Trophoblast cell (in vitro differentiated cells and primary cell): ENCODE measurements at regions not wholly inside any gene's neighbourhood (a gene's known extent, or its start where the extent isn't known, plus 50 kb on each side); places are given as distances from the start of the nearest gene placed in this dataset.

ENCODE experiments used
- DNase-seq, 2 donors: peaks; one replicate each; pipeline ENCODE4 v3.0.0-alpha.2; 2016
- H2AFZ ChIP-seq: 2 replicates; pipeline ENCODE4 v1.6.1; 2013; ENCODE audit warnings: low read length, moderate library complexity, mild to moderate bottlenecking; ENCODE audit not compliant: insufficient read depth, poor library complexity
- H2AK5ac ChIP-seq: 2 replicates; pipeline ENCODE4 v1.6.1; 2013; ENCODE audit warnings: mild to moderate bottlenecking, low read length
- H2BK120ac ChIP-seq: 2 replicates; pipeline ENCODE4 v1.6.1; 2013; ENCODE audit warnings: low read length, mild to moderate bottlenecking, moderate library complexity; ENCODE audit not compliant: insufficient read depth, poor library complexity
- H2BK12ac ChIP-seq: 2 replicates; pipeline ENCODE4 v1.6.1; 2013; ENCODE audit warnings: mild to moderate bottlenecking, low read length, moderate library complexity
- H2BK5ac ChIP-seq: 2 replicates; pipeline ENCODE4 v1.6.1; 2013; ENCODE audit warnings: low read length, low read depth, moderate library complexity, mild to moderate bottlenecking; ENCODE audit not compliant: poor library complexity
- H3K14ac ChIP-seq: 2 replicates; pipeline ENCODE4 v1.6.1; 2013; ENCODE audit warnings: mild to moderate bottlenecking, low read length
- H3K18ac ChIP-seq: 2 replicates; pipeline ENCODE4 v1.6.1; 2013; ENCODE audit warnings: mild to moderate bottlenecking, low read length
- H3K23ac ChIP-seq: 2 replicates; pipeline ENCODE4 v1.6.1; 2013; ENCODE audit warnings: low read length
- H3K27ac ChIP-seq: 2 replicates; pipeline ENCODE4 v1.5.1; 2013; ENCODE audit warnings: low read depth, mild to moderate bottlenecking, inconsistent platforms, low read length, moderate library complexity
- H3K27me3 ChIP-seq: 2 replicates; pipeline ENCODE4 v1.6.1; 2013; ENCODE audit warnings: inconsistent platforms, mild to moderate bottlenecking, low read length, moderate library complexity; ENCODE audit not compliant: insufficient read depth
- H3K36me3 ChIP-seq, 2 experiments: 1 replicate in 1 of 2; 2 replicates in 1 of 2; pipeline ENCODE4 v1.6.1; 2013; ENCODE audit warnings: low read length in 2 of 2, mild to moderate bottlenecking in 2 of 2, moderate library complexity in 1 of 2; ENCODE audit not compliant: insufficient read depth in 2 of 2, control insufficient read depth in 1 of 2
- H3K4ac ChIP-seq: 2 replicates; pipeline ENCODE4 v1.6.1; 2013; ENCODE audit warnings: low read depth, mild to moderate bottlenecking, low read length, moderate library complexity
- H3K4me1 ChIP-seq, 2 experiments: 1 replicate in 1 of 2; 2 replicates in 1 of 2; pipeline ENCODE4 v1.6.1; 2013; ENCODE audit warnings: low read length in 2 of 2, mild to moderate bottlenecking in 2 of 2, moderate library complexity in 1 of 2; ENCODE audit not compliant: insufficient read depth in 2 of 2, control insufficient read depth in 1 of 2
- H3K4me2 ChIP-seq: 2 replicates; pipeline ENCODE4 v1.6.1; 2013; ENCODE audit warnings: inconsistent platforms, mild to moderate bottlenecking, low read length, moderate library complexity
- H3K4me3 ChIP-seq: 2 replicates; pipeline ENCODE4 v1.5.1; 2013; ENCODE audit warnings: mild to moderate bottlenecking, low read depth, low read length, inconsistent platforms
- H3K79me1 ChIP-seq: one replicate; pipeline ENCODE4 v1.6.1; 2013; ENCODE audit warnings: low read length
- H3K79me2 ChIP-seq: 2 replicates; pipeline ENCODE4 v1.6.1; 2013; ENCODE audit warnings: low read length, mild to moderate bottlenecking; ENCODE audit not compliant: control insufficient read depth, insufficient read depth, poor library complexity
- H3K9ac ChIP-seq: 2 replicates; pipeline ENCODE4 v1.6.1; 2013; ENCODE audit warnings: mild to moderate bottlenecking, low read length
- H3K9me3 ChIP-seq: 2 replicates; pipeline ENCODE4 v1.6.1; 2013; ENCODE audit warnings: low read depth, mild to moderate bottlenecking, control low read depth, inconsistent platforms, low read length; ENCODE audit not compliant: insufficient read depth
- H4K12ac ChIP-seq: 2 replicates; pipeline ENCODE4 v1.6.1; 2013; ENCODE audit warnings: low read depth, mild to moderate bottlenecking, low read length, moderate library complexity
- H4K8ac ChIP-seq: 2 replicates; pipeline ENCODE4 v1.6.1; 2013; ENCODE audit warnings: low read depth, mild to moderate bottlenecking, low read length, moderate library complexity
- H4K91ac ChIP-seq: one replicate; pipeline ENCODE4 v1.6.1; 2013; ENCODE audit warnings: low read depth, mild to moderate bottlenecking, low read length, moderate library complexity
- WGBS: extraction: QIAGEN DNeasy Blood & Tissue Kit; methylation state at CpG from one replicate; pipeline ENCODE4 v1.1.7; 2013; ENCODE audit warnings: missing lambda C conversion rate; ENCODE audit not compliant: insufficient read length, insufficient coverage; ENCODE audit errors: extremely low coverage; 5-methylcytosine and 5-hydroxymethylcytosine counted together

DNA sequence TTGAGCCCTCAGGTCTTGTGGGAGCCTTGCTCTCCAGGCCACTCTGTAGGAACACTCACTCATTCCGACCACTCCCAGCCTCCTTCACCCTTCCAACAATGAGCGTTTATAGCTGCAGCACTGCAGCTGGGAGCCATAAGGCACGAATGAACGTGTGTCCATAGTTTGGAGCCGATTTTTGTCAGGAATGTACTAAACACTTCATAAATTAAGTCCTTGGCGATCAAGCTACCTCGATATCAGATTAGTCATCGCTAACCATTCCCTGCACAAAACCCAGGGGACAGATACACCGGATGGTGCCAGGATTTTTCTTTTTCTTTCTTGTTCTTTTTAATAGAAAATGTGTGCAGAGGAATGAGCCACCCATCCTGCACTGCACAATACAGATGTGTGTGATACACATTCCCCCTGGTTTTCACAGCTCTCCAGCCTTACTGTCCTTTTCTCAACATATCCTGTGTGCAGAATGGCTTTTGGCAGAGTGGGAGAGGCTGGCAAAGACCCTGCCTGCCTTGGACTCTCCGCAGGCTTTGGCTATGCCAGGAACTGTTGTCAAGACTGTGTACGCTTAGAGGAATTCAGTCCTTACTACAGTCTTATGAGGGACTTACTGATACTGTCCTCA, 68.4 kb upstream of the ELAC2 start:
- Histone ChIP-seq H2AK5ac (no peak overlapping the region), H2AFZ (no peak overlapping the region), H4K91ac (no peak overlapping the region), H2BK12ac (no peak overlapping the region), H3K27me3 (no peaks in the 10 kb centered on the region), H3K14ac (no peak overlapping the region), H2BK5ac (no peak overlapping the region), H3K27ac (no peak overlapping the region), H3K79me2 (no peaks in the 10 kb centered on the region), H3K36me3 (no peaks in the 10 kb centered on the region), H3K9ac (no peak overlapping the region), H3K4ac (no peak overlapping the region), H3K18ac (no peak overlapping the region), H3K79me1 (no peaks in the 10 kb centered on the region), H2BK120ac (no peak overlapping the region), H3K4me2 (no peak overlapping the region), H3K4me3 (no peak overlapping the region), H3K23ac (no peak overlapping the region), H3K4me1 (no peaks in the 10 kb centered on the region), H4K12ac (no peak overlapping the region), H4K8ac (no peak overlapping the region), H3K9me3 (no peaks in the 10 kb centered on the region)
- DNase-seq = no peak
- WGBS = no CpG with 5 or more reads among the region's 11 CpGs

DNA sequence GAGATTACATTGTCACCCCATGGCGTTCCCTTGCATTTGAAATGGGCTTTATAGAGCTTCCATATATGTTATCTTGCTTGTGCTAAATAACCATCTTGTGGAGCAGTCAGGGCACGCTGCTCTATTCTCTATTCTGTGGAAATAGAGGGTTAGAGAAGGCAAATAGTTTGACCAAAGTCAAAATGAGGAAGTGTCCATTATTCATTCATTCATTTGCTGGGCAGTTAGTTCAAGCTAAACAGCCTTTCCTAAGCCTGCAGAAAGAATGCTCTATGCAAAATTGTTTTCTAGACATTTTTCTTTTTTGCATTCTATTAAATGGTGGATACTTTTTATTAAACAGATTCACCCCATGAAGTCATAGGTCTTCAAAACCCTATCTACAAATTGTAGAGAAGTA, 67.8 kb upstream of the ELAC2 start:
- Histone ChIP-seq H3K4me1 (no peaks in the 10 kb centered on the region), H3K14ac (no peak overlapping the region), H3K9me3 (no peaks in the 10 kb centered on the region), H3K27ac (no peak overlapping the region), H3K18ac (no peak overlapping the region), H2AK5ac (no peak overlapping the region), H4K12ac (no peak overlapping the region), H2BK120ac (no peak overlapping the region), H3K4me3 (no peak overlapping the region), H3K27me3 (no peaks in the 10 kb centered on the region), H4K8ac (no peak overlapping the region), H3K36me3 (no peaks in the 10 kb centered on the region), H3K79me2 (no peaks in the 10 kb centered on the region), H4K91ac (no peak overlapping the region), H3K4ac (no peak overlapping the region), H3K79me1 (no peaks in the 10 kb centered on the region), H3K4me2 (no peak overlapping the region), H2AFZ (no peak overlapping the region), H3K9ac (no peak overlapping the region), H2BK5ac (no peak overlapping the region), H2BK12ac (no peak overlapping the region), H3K23ac (no peak overlapping the region)
- no peak for DNase-seq
- no CpG with 5 or more reads among the region's 2 CpGs for WGBS

DNA sequence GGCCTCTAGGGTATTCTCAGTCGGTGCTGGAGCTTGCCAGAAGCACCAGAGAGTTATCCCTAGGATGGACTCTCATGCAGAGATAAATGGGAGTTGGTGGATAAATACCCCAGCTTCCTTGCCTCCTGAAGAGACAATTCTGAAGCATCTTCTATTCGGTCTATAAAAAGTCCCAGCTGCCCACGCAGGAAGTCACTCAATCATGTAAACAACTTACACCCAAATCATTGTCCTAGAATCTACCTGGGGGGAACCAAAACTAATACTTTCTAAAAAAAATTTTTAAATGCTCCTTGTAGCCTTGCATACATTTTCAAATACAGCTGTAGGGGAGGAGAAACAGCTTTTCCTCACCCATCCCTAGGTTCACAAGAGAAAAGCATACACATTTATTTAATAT, 66.6 kb upstream of the ELAC2 start:
- H2BK12ac ChIP-seq = no peak overlapping the region
- H3K36me3 ChIP-seq = no peaks in the 10 kb centered on the region
- no peaks in the 10 kb centered on the region for H3K4me1 ChIP-seq
- no peaks in the 10 kb centered on the region for H3K27me3 ChIP-seq
- H2AK5ac ChIP-seq = no peak overlapping the region
- no peak overlapping the region for H3K14ac ChIP-seq
- no peaks in the 10 kb centered on the region for H3K79me2 ChIP-seq
- no peak overlapping the region for H3K18ac ChIP-seq
- no peak overlapping the region for H3K4me2 ChIP-seq
- no peak overlapping the region for H3K23ac ChIP-seq
- H2BK5ac ChIP-seq = no peak overlapping the region
- H4K12ac ChIP-seq = no peak overlapping the region
- no peak overlapping the region for H3K4me3 ChIP-seq
- H3K9ac ChIP-seq = no peak overlapping the region
- H3K79me1 ChIP-seq = no peaks in the 10 kb centered on the region
- H3K27ac ChIP-seq = no peak overlapping the region
- no peaks in the 10 kb centered on the region for H3K9me3 ChIP-seq
- no peak overlapping the region for H3K4ac ChIP-seq
- WGBS = no CpG with 5 or more reads among the region's 3 CpGs
- DNase-seq = no peak
- H2BK120ac ChIP-seq = no peak overlapping the region
- H4K8ac ChIP-seq = no peak overlapping the region
- H4K91ac ChIP-seq = no peak overlapping the region
- H2AFZ ChIP-seq = no peak overlapping the region

DNA sequence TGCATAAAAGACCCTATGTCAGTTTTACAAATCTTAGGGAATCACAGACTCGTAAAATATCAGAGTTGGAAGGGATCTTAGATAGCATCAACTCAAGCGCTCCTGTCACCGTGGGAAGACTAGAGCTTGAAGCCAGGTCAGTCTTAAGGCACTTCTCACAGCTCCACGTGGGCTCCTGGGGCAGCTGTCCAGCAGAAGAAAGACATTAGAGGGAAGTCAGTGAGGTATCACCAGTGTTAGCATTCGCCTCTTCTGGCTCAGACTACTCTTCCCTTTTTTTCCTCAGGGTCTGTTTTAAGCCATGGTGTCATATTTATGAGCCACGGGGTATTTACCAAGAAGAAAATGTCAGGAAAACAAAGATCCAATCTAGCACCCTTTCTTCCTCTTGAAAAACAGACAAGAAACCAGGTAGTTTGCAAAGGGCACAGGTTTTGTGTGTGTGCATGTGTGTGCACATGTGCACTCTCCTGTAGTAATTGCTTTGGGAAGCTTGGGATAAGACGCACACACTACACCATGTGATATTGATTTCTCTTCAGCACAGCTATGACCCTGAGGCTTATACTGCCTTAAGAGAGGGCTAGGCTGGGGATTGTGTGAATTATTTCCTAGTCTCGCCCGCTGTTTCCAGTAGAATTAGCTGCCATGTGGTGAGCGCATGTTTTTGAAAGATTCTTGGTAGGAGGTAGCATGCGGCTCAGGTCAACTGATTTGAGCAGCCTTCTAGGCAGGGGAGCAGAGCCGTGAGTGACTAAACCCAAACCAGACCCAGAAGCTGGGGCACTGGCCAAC, 61.0 kb upstream of the ELAC2 start:
- H3K27ac ChIP-seq = no peak overlapping the region
- DNase-seq = no peak
- H2BK120ac ChIP-seq = no peak overlapping the region
- no peak overlapping the region for H2AFZ ChIP-seq
- no peak overlapping the region for H2BK12ac ChIP-seq
- H2AK5ac ChIP-seq = no peak overlapping the region
- no peak overlapping the region for H2BK5ac ChIP-seq
- no peak overlapping the region for H4K12ac ChIP-seq
- H3K23ac ChIP-seq = no peak overlapping the region
- no peak overlapping the region for H3K9ac ChIP-seq
- no peaks in the 10 kb centered on the region for H3K27me3 ChIP-seq
- H3K79me2 ChIP-seq = no peaks in the 10 kb centered on the region
- H3K36me3 ChIP-seq = no peaks in the 10 kb centered on the region
- WGBS = no CpG with 5 or more reads among the region's 12 CpGs
- H3K14ac ChIP-seq = no peak overlapping the region
- no peak overlapping the region for H4K91ac ChIP-seq
- H3K4me3 ChIP-seq = no peak overlapping the region
- H4K8ac ChIP-seq = no peak overlapping the region
- H3K9me3 ChIP-seq = no peaks in the 10 kb centered on the region
- no peaks in the 10 kb centered on the region for H3K79me1 ChIP-seq
- H3K4me1 ChIP-seq = no peaks in the 10 kb centered on the region
- no peak overlapping the region for H3K4ac ChIP-seq
- H3K18ac ChIP-seq = no peak overlapping the region
- H3K4me2 ChIP-seq = no peak overlapping the region
